Activated CD4-positive, alpha-beta T cell treated with anti-CD3 and anti-CD28 coated beads, Interleukin-2, amount 10 ng/mL, durations not matched to agents 7 days and 5 days (primary cell): ENCODE measurements at regions not wholly inside any gene's neighbourhood (a gene's known extent, or its start where the extent isn't known, plus 50 kb on each side); places are given as distances from the start of the nearest gene placed in this dataset.

Experiments
- CTCF ChIA-PET: fragments of 350-600 bp; sonication (Branson Sonifier 250); formaldehyde crosslinking; loops from one replicate; lab custom pipeline; 2021; ENCODE audit warnings: antibody characterized with exemption; lab: Charles Lee
- POLR2A ChIA-PET: fragments of 350-600 bp; sonication (Branson Sonifier 250); formaldehyde crosslinking; loops from one replicate; lab custom pipeline; 2021; ENCODE audit warnings: antibody characterized with exemption; lab: Charles Lee
- DNase-seq: peaks from one replicate; pipeline ENCODE4 v3.0.0-alpha.2; 2020
- H3K27ac Mint-ChIP-seq: one replicate; pipeline ENCODE4 v1.8.0; 2021; ENCODE audit warnings: mild to moderate bottlenecking, moderate library complexity, mixed read lengths
- H3K27me3 Mint-ChIP-seq: one replicate; pipeline ENCODE4 v1.8.0; 2021; ENCODE audit warnings: mixed read lengths
- H3K36me3 Mint-ChIP-seq: one replicate; pipeline ENCODE4 v1.8.0; 2021; ENCODE audit warnings: low read depth, mixed read lengths
- H3K4me1 Mint-ChIP-seq: one replicate; pipeline ENCODE4 v1.8.0; 2021; ENCODE audit warnings: mixed read lengths
- H3K4me3 Mint-ChIP-seq: one replicate; pipeline ENCODE4 v1.8.0; 2021; ENCODE audit warnings: mild to moderate bottlenecking, moderate library complexity, mixed read lengths
- H3K9me3 Mint-ChIP-seq: one replicate; pipeline ENCODE4 v1.8.0; 2021; ENCODE audit warnings: mixed read lengths

DNA sequence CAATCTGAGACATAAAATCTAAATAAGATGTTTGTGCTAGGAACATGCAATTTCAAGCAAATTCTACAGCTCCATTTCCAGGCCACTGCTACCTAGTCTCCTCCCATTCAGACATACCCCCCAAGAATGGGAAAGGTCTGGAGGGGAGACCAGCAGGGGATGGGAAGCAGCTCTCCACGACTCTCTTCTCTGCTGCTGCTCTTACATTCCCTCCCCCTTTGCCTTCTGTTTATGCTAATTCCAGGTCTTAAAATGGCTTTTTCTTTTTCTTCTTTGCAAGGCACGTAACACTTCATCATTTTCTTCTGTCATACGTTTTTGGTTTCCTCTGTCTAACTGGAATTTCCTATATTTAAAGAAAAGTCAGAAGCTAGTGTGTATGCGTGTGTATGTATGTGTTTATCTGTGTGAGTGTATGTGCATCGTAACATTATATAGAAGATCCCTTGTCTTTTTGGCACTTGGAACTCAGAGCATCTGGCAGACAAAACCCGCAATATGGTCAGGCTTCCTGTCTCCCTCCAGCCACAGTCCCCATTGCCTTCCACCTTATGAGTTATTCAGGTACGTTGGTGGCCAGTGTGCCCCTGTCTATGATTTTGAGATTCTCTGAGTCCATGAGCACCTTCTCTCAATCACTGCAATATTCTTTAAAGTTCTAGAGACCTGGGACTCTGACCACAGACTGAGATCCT is 493.7 kb downstream of the BTBD3 start:
- no peak overlapping the region for H3K4me3 Mint-ChIP-seq
- H3K9me3 Mint-ChIP-seq, result peaks cover 30% of the 10 kb centered on the region
- no peaks in the 10 kb centered on the region for H3K36me3 Mint-ChIP-seq
- no peak overlapping the region for H3K27ac Mint-ChIP-seq
- ChIA-PET CTCF (no interaction called here), POLR2A (no interaction called here)
- no peaks in the 10 kb centered on the region for H3K27me3 Mint-ChIP-seq
- H3K4me1 Mint-ChIP-seq, result no peaks in the 10 kb centered on the region
- no peak for DNase-seq

DNA sequence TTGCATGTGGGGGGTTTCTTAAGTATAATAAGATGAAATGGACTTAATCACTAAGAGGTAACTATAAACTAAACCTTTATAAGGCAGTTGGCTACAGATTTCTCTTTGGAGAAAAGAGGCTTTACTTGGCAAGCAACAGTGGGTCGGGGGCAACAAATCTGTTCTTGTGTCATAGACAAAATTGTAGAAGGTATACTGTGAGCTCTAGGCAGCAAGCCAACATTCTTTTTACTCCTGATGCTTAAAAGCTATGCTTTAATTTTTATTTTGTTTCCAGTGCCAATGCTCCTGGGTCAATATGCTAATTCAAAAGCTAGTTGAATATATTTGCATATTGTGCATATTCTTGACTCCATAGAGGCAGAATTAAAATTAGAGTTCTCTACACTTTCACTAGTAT is 495.4 kb downstream of the BTBD3 start:
- H3K27ac Mint-ChIP-seq, result no peak overlapping the region
- no peaks in the 10 kb centered on the region for H3K27me3 Mint-ChIP-seq
- no peaks in the 10 kb centered on the region for H3K4me1 Mint-ChIP-seq
- no peaks in the 10 kb centered on the region for H3K36me3 Mint-ChIP-seq
- H3K9me3 Mint-ChIP-seq, result peaks cover 27% of the 10 kb centered on the region
- no peak overlapping the region for H3K4me3 Mint-ChIP-seq
- no peak for DNase-seq
- ChIA-PET CTCF (interaction anchor here (0.6 kb wide), 1 partner anchor 132 kb away, joined by 3 read pairs; no protein-coding TSS in a partner anchor), POLR2A (no interaction called here)

DNA sequence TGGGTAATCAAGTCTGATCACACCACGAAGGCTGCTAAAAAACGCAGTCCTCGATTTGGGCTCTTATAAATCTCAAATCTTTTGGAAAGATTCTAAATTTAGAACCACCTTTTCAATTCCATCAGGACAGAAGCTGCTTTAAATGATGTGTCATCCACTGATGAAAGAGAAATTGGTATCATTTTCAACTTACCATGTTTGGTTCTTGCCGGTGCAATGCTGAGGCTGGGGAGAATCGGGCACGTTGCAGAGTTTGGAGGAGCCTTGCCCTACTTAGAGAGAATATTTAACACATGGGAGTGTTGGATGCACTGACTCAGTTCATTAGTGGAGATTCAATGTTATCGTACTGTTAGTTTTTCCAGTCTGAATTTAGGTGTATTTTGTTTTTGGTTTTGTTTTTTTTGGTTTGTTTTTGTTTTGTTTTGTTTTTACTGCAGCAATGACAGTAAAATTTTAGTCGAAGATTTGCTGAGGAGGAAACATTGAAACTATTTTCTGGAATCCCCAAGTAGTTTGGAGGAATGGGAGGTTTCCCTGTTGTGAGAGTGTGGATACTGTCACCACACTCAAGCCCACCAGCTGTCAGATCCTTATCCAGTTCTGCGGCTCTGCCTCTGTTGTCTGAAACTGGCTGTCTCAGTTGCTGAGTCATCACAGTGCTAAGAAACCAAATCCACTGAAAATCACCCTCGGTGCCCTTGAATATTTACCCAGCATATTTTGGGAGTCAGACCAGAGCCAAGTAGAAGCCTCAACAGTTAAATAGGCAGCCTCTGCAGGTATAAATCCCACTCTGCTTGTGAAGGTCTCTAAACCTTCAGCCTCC is 497.0 kb downstream of the BTBD3 start:
- no peaks in the 10 kb centered on the region for H3K4me1 Mint-ChIP-seq
- H3K27me3 Mint-ChIP-seq, result no peaks in the 10 kb centered on the region
- DNase-seq, result no peak
- no peak overlapping the region for H3K4me3 Mint-ChIP-seq
- H3K36me3 Mint-ChIP-seq, result no peaks in the 10 kb centered on the region
- peaks cover 23% of the 10 kb centered on the region for H3K9me3 Mint-ChIP-seq
- CTCF ChIA-PET, result no interaction called here
- POLR2A ChIA-PET, result no interaction called here
- no peak overlapping the region for H3K27ac Mint-ChIP-seq

DNA sequence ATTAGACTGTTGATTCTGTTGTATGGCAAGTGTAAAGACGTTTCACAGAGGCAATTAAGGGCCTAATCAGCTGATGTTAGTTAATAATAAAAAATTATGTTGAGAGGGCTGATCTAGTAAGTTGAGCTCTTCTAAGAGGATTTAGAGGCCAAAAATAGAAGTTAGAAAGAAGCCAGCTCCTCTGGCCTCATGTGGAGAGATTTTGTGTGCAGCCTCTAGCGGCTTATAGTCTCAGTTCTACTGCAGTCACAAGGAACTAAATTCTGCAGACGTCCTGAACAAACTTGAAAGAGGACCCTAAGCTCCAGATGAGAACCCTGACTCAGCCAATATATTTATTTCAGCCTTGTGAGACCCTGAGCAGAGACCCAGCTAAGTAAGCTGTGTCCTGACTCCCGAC is 498.6 kb downstream of the BTBD3 start:
- Mint-ChIP-seq H3K4me1 (no peaks in the 10 kb centered on the region), H3K27me3 (no peaks in the 10 kb centered on the region), H3K36me3 (no peaks in the 10 kb centered on the region), H3K4me3 (no peak overlapping the region), H3K27ac (no peak overlapping the region), H3K9me3 (peaks cover 21% of the 10 kb centered on the region)
- no peak for DNase-seq
- ChIA-PET POLR2A (no interaction called here), CTCF (no interaction called here)

DNA sequence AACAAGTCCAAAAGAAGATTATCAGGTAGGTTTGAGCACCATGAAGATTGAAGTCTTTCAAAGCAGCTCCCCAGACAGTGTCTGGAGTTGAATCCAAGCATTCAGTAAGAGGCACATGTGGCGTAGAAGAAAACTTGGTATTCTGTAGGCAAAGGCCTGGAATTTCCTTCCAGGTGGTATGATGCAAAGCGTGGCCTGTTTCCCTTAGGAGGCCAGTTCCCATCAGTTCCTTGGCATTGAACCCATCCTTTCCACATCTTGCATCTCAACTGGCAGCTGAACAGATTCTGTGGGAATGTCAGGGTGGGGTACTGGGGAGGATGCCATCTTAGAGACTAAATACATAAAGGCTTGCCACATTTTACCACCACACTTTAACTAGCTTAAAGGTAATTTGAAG is 516.0 kb downstream of the BTBD3 start:
- POLR2A ChIA-PET, result no interaction called here
- Mint-ChIP-seq H3K27me3 (no peaks in the 10 kb centered on the region), H3K9me3 (peaks cover 4% of the 10 kb centered on the region), H3K4me1 (no peaks in the 10 kb centered on the region), H3K27ac (no peak overlapping the region), H3K36me3 (no peaks in the 10 kb centered on the region), H3K4me3 (no peak overlapping the region)
- CTCF ChIA-PET, result interaction anchor here (0.5 kb wide), 1 partner anchor 49 kb away, joined by 3 read pairs; no protein-coding TSS in a partner anchor
- no peak for DNase-seq

DNA sequence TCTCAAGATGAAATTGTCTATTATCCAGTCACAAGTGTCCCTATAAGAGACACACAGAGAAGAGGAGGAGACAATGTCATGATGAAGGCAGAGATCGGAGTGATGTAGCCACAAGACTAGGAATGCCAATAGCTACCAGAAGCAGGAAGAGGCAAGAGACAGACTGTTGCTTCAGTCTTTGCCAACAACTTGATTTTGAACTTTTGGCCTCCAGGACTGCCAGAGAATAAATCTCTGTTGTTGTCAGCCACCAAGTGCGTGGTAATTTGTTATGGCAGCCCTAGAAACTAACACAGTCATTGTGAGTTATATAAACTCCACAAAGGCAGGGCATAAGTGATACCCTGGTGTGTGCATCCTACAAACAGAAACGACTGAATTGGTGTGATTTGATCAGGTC is 517.0 kb downstream of the BTBD3 start:
- H3K4me1 Mint-ChIP-seq, result no peaks in the 10 kb centered on the region
- CTCF ChIA-PET, result no interaction called here
- H3K4me3 Mint-ChIP-seq, result no peak overlapping the region
- no peaks in the 10 kb centered on the region for H3K27me3 Mint-ChIP-seq
- POLR2A ChIA-PET, result no interaction called here
- no peak overlapping the region for H3K27ac Mint-ChIP-seq
- no peak for DNase-seq
- peaks cover 4% of the 10 kb centered on the region for H3K9me3 Mint-ChIP-seq
- no peaks in the 10 kb centered on the region for H3K36me3 Mint-ChIP-seq

DNA sequence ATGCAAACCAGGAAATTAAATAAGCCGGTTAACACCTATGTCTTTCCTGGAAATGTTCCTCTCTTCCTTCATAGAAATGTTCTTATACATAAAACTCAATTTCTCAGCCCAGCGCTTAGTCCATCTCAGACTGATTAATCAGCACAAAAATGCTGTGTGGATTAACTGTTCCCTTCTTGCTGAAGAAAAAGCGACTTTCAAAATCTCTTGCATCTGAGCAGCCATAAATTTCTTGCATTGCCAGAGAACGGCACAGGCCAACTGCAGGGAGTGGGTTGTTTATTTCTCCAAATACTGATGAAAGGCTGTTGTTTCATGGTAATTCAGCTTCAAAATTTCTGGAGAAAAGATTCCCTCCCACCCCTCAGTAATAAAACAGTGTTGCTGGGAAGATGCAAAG is 517.6 kb downstream of the BTBD3 start:
- Mint-ChIP-seq H3K9me3 (peaks cover 8% of the 10 kb centered on the region), H3K27ac (no peak overlapping the region)
- no peak for DNase-seq

DNA sequence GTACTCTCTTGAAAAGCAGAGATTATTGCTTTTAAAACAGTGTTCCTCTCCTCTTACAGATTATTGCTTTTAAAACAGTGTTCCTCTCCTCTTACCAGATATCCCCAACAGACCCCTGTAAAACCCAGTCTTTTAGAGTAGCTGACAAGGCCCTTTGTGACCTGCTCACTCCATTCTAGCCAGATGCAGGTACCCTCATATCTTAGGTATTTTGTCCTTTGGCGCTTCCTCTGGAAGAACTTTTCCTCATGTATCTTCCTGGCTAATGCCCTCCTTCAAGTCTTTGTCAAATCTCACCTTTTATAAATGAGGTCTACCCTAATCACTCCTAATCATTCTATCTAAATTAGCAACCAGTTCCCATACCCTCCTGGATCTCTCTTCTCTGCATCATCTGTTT is 536.0 kb downstream of the BTBD3 start:
- H3K27me3 Mint-ChIP-seq, result no peaks in the 10 kb centered on the region
- peaks cover 13% of the 10 kb centered on the region for H3K9me3 Mint-ChIP-seq
- H3K36me3 Mint-ChIP-seq, result no peaks in the 10 kb centered on the region
- no peak overlapping the region for H3K4me3 Mint-ChIP-seq
- POLR2A ChIA-PET, result no interaction called here
- CTCF ChIA-PET, result no interaction called here
- H3K4me1 Mint-ChIP-seq, result no peaks in the 10 kb centered on the region
- H3K27ac Mint-ChIP-seq, result no peak overlapping the region
- DNase-seq, result no peak

More for the DNA sequence above, 517.6 kb downstream of the BTBD3 start:
- POLR2A ChIA-PET, result no interaction called here
- H3K4me1 Mint-ChIP-seq, result no peaks in the 10 kb centered on the region
- no peak overlapping the region for H3K4me3 Mint-ChIP-seq
- H3K36me3 Mint-ChIP-seq, result no peaks in the 10 kb centered on the region
- CTCF ChIA-PET, result no interaction called here
- no peaks in the 10 kb centered on the region for H3K27me3 Mint-ChIP-seq

DNA sequence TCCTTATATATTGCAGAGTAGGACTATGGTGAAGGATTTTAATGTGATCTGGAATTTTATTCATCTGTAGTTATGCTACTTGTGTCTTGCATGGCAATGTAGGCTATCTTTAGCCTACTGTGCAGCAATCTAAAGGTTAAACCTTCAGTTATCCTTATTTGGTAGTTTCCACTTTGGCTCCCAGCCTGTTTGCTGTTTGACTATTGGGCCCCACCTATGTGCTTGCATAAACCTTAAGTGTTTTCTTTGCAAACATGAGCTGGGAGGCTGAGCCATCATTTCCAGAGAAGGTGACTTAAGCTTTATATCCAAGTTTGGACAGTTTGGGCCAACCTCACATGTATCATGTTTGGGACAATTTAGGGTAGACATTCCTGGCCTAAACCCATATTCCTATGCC is 537.5 kb downstream of the BTBD3 start:
- Mint-ChIP-seq H3K36me3 (no peaks in the 10 kb centered on the region), H3K9me3 (peaks cover 6% of the 10 kb centered on the region), H3K4me3 (no peak overlapping the region), H3K27me3 (no peaks in the 10 kb centered on the region), H3K27ac (no peak overlapping the region), H3K4me1 (no peaks in the 10 kb centered on the region)
- ChIA-PET POLR2A (no interaction called here), CTCF (no interaction called here)
- no peak for DNase-seq

DNA sequence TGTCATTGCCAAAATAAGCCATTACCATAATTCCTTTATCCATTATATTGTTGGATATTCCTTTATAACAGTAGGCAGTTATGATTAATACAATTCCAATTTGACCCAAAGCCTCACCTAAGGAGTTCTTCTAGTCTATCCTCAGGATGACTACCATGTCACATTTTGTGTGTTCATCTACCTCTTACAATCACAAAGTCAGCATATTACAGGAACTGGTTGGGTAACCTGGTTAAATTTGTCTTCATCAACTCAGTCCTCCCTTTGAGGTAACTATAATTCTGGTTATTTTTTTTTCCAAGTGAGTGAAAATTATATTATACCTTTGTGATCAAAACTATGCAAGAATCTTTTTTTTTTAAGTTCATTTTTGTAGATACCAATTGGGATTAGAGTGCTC is 540.5 kb downstream of the BTBD3 start:
- H3K27me3 Mint-ChIP-seq, result no peaks in the 10 kb centered on the region
- no peak overlapping the region for H3K27ac Mint-ChIP-seq
- DNase-seq, result no peak
- H3K9me3 Mint-ChIP-seq, result peaks cover 13% of the 10 kb centered on the region
- H3K4me3 Mint-ChIP-seq, result no peak overlapping the region
- H3K4me1 Mint-ChIP-seq, result no peaks in the 10 kb centered on the region
- ChIA-PET POLR2A (no interaction called here), CTCF (no interaction called here)
- H3K36me3 Mint-ChIP-seq, result no peaks in the 10 kb centered on the region

DNA sequence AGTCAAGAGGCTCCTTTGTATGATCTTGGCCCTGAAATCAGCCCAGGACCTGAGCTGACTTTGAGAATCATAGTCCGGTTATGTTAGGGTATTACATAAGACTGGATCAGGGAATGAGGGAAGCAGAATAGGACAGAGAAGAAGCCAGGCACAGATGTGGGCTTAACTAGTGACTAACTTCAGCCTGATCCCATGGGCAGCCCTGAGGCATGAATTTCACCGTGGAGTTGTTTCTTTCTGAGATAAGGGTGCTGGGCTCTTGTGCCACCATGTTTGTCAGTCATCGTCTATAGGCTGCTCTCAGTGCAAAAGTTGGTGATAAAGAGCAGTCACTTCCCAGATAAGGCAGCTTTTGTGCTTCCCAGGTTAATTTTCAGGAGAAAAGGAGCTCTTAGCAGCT is 544.7 kb upstream of the SPTLC3 start:
- no peaks in the 10 kb centered on the region for H3K27me3 Mint-ChIP-seq
- ChIA-PET POLR2A (no interaction called here), CTCF (no interaction called here)
- H3K36me3 Mint-ChIP-seq, result no peaks in the 10 kb centered on the region
- H3K4me1 Mint-ChIP-seq, result no peaks in the 10 kb centered on the region
- H3K9me3 Mint-ChIP-seq, result peaks cover 9% of the 10 kb centered on the region
- no peak for DNase-seq
- no peak overlapping the region for H3K4me3 Mint-ChIP-seq
- no peak overlapping the region for H3K27ac Mint-ChIP-seq

DNA sequence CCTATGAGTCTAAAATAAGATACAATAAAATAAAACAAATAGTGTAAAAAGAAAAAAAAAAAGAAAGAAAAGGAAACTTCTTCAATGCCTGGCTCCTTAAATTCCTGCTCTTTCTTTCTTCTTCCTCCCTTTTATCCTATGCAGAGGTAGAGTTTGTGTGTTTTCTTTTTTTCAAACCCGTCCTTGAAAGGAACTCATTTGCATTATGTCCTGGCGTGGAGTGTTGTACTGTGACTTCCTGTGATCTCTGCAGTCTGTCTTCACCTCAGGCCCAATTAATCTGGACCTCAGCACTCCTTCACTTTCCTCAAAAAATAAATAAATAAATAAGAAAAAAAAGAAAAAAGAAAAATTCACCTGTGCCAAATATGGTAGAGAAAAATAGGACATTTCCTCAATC is 541.9 kb upstream of the SPTLC3 start:
- DNase-seq, result no peak
- ChIA-PET CTCF (no interaction called here), POLR2A (no interaction called here)
- H3K4me1 Mint-ChIP-seq, result no peaks in the 10 kb centered on the region
- H3K27ac Mint-ChIP-seq, result no peak overlapping the region
- no peaks in the 10 kb centered on the region for H3K36me3 Mint-ChIP-seq
- H3K4me3 Mint-ChIP-seq, result no peak overlapping the region
- peaks cover 4% of the 10 kb centered on the region for H3K9me3 Mint-ChIP-seq
- no peaks in the 10 kb centered on the region for H3K27me3 Mint-ChIP-seq

DNA sequence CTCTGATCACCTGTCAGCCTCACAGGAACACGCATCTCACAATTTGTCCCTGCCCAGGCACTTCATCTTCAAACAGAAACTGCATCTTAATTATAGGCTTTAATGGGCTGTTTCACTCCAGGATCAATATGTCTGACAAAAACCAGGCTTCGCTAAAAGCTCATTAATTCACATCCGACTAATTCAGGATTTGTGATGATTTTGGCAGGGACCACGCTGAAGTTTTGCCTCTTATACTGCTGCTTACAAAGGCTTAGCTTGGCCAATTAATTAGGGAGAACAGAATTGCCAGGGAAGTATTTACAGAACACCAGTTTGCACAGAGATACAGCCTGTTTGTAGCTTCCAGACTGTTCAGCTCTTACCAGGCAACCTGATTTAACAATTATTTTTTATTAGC is 541.0 kb upstream of the SPTLC3 start:
- H3K27me3 Mint-ChIP-seq, result no peaks in the 10 kb centered on the region

More for the DNA sequence above, 541.0 kb upstream of the SPTLC3 start:
- Mint-ChIP-seq H3K36me3 (no peaks in the 10 kb centered on the region), H3K9me3 (peaks cover 4% of the 10 kb centered on the region), H3K4me3 (no peak overlapping the region), H3K4me1 (no peaks in the 10 kb centered on the region), H3K27ac (no peak overlapping the region)
- ChIA-PET CTCF (interaction anchor here (0.5 kb wide), 1 partner anchor 11 kb away, joined by 3 read pairs; no protein-coding TSS in a partner anchor), POLR2A (no interaction called here)
- no peak for DNase-seq
